ENCODE measurements at regions not wholly inside any gene's neighbourhood (a gene's known extent, or its start where the extent isn't known, plus 50 kb on each side); places are given as distances from the start of the nearest gene placed in this dataset.
"Not testable (repeated sequence)": the region's sequence is repeated elsewhere in the genome, so short reads cannot be mapped to it uniquely, and the experiment has no call there.

DNA sequence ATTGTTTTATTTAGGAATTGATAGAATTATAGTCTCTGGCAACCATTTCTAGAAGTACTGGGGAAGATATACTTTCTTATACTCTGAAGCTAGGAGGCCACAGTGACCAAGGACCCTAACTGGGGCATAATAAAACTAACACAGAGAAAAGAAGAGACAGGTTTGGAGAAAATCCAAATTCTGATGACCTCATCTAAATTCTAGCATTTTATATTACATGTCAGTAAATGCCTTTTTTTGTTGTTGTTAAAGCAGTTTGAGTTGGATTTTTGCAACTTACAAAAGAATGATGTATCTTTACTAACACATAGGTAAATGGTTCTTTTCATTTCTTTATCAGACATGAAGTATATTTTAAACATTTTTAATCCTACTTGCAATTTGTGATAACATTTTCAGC, 933.3 kb downstream of the TMTC2 start:
- H3K36me3 Mint-ChIP-seq (ENCODE audit: low read depth), result no peaks in the 10 kb centered on the region
- H3K4me3 Mint-ChIP-seq, result no peak overlapping the region
- POLR2A ChIA-PET, result no interaction called here
- no peak overlapping the region for H3K27ac Mint-ChIP-seq
- CTCF ChIA-PET, result no interaction called here
- no peaks in the 10 kb centered on the region for H3K27me3 Mint-ChIP-seq
- no peak for DNase-seq
- H3K9me3 Mint-ChIP-seq, result no peaks in the 10 kb centered on the region
- no peaks in the 10 kb centered on the region for H3K4me1 Mint-ChIP-seq

DNA sequence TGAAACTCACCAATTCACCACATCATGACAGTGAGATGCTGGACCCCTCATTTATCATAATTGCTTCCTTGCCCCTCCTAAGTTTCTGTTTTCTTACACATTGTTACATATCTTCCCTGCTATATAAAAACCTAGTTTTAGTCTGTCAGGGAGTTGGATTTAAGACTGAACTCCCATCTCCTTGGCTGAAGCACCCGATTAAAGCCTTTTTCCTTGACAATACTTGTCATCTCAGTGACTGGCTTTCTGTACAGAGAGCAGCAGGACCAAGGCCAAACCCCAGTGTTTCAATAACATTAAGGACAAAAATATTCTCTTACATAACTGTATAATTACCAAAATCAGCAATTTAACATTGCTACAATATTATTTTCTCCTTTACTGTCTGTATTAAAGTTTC, 928.4 kb downstream of the TMTC2 start:
- no peak overlapping the region for H3K27ac Mint-ChIP-seq
- H3K4me3 Mint-ChIP-seq, result no peak overlapping the region
- H3K4me1 Mint-ChIP-seq, result no peaks in the 10 kb centered on the region
- no peaks in the 10 kb centered on the region for H3K36me3 Mint-ChIP-seq (ENCODE audit: low read depth)
- ChIA-PET POLR2A (no interaction called here), CTCF (no interaction called here)
- H3K27me3 Mint-ChIP-seq, result no peaks in the 10 kb centered on the region
- H3K9me3 Mint-ChIP-seq, result peaks cover 4% of the 10 kb centered on the region
- no peak for DNase-seq

DNA sequence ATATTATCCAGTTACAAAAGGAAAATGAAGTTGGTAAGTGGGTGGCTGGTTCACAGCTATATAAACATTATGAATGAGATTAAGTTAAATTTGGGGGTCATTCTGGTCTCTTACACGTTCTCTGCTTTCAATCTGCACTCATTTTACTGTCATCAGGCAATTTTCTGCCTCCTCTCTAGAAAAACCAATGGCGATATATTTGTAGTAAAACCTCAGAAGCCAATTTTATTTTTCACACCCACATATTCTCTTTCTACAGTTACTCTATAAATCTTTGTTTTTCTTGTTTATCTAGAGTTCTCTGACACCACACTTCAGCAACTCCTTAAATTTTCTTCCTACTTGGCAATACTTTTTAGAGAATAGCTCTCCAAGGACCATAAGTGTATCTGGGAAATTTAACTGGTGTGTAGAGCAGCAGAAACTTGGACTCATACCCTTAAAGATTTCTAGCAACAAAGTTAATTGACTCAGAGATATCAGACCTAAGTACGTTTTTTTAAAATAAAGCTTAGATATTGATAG, 926.9 kb downstream of the TMTC2 start:
- Mint-ChIP-seq H3K4me1 (no peaks in the 10 kb centered on the region), H3K27me3 (no peaks in the 10 kb centered on the region), H3K9me3 (peaks cover 8% of the 10 kb centered on the region), H3K4me3 (no peak overlapping the region), H3K27ac (no peak overlapping the region), H3K36me3 (ENCODE audit: low read depth) (no peaks in the 10 kb centered on the region)
- POLR2A ChIA-PET, result no interaction called here
- no peak for DNase-seq
- CTCF ChIA-PET, result no interaction called here

DNA sequence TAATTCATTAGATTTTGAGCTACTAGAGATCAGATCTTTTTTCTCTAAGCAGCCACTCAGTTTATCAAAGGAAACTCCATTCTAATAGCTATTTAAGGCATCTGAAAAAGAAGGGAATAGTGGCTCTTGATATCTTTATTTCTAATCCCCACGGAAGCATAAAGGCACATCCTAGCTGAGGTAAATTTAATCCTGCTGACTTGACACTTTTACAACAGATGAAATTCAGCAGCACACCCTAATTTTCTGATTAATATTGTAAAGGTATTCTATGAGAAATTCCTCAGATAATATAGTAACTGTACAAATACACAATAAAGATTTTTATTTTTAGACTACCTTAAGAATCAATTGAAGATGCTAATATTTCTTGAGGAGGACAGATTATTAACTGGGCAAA, 916.4 kb downstream of the TMTC2 start:
- ChIA-PET CTCF (no interaction called here), POLR2A (no interaction called here)
- Mint-ChIP-seq H3K4me3 (no peak overlapping the region), H3K27ac (no peak overlapping the region), H3K9me3 (peaks cover 31% of the 10 kb centered on the region), H3K4me1 (no peaks in the 10 kb centered on the region), H3K36me3 (ENCODE audit: low read depth) (no peaks in the 10 kb centered on the region), H3K27me3 (no peaks in the 10 kb centered on the region)
- DNase-seq, result no peak

DNA sequence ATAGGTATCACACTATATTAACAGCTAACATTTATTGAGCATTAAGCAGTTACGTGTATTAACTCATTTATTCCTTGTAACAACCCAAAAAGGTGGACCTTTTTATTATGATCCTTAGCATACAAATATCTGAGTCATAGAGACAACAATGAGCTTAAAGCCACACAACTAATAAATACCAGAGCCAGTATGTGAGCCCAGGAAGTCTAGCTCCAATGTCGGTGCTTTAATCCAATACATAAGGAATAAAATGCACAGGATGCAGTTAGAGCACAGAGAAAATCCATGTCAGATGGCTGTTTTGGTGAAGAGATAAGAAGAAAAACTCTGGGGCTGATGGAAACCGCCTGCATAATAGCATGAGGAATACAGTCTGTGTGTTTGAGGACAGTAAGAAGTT, 888.6 kb downstream of the TMTC2 start:
- POLR2A ChIA-PET, result no interaction called here
- Mint-ChIP-seq H3K27ac (no peak overlapping the region), H3K36me3 (ENCODE audit: low read depth) (no peaks in the 10 kb centered on the region), H3K4me3 (no peak overlapping the region), H3K9me3 (no peaks in the 10 kb centered on the region), H3K4me1 (no peaks in the 10 kb centered on the region), H3K27me3 (no peaks in the 10 kb centered on the region)
- CTCF ChIA-PET, result no interaction called here
- no peak for DNase-seq

DNA sequence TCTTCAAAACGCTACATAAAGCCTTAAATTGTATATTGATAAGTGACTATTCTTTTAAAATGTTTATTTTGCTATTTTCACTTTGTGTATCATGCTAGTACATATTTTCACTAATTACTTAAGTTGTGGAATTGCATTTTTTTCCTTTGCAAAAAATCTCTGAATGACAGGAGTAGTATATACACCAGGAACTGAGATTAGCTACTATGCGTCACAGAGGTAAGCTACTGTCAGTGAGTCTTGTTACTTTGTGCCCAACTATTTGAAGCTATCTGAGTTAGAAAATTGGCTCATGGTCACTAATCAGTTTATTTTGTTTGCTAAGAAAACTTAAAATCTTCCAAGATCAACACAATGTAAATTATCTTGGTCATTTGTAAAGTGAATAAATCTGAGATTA, 887.4 kb downstream of the TMTC2 start:
- no peaks in the 10 kb centered on the region for H3K36me3 Mint-ChIP-seq (ENCODE audit: low read depth)
- no peak overlapping the region for H3K27ac Mint-ChIP-seq
- peaks cover 3% of the 10 kb centered on the region for H3K9me3 Mint-ChIP-seq
- ChIA-PET CTCF (no interaction called here), POLR2A (no interaction called here)
- H3K4me3 Mint-ChIP-seq, result no peak overlapping the region
- no peaks in the 10 kb centered on the region for H3K27me3 Mint-ChIP-seq
- no peaks in the 10 kb centered on the region for H3K4me1 Mint-ChIP-seq
- DNase-seq, result no peak

DNA sequence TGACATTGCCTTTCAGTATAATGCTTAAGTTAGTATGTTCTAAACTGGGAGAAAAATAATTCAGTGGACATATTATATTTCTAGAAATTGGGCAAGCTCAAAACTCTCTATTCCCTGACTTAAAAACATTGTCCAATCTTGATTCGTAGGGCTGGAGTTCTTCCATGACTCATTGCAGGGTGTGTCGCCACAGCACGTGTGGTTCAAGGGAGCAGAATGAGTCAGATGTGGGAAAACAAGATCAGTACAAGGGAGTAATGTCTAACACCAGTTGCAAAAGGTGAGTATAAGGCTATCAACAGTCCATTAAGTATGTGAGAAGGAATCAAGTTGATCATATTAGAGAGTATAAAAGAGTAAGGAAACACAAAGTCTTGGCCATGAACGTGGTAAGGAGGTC, 887.0 kb downstream of the TMTC2 start:
- DNase-seq, result no peak
- H3K4me1 Mint-ChIP-seq, result no peaks in the 10 kb centered on the region
- H3K27me3 Mint-ChIP-seq, result no peaks in the 10 kb centered on the region
- no peak overlapping the region for H3K4me3 Mint-ChIP-seq
- H3K36me3 Mint-ChIP-seq (ENCODE audit: low read depth), result no peaks in the 10 kb centered on the region
- POLR2A ChIA-PET, result no interaction called here
- H3K9me3 Mint-ChIP-seq, result peaks cover 4% of the 10 kb centered on the region
- CTCF ChIA-PET, result no interaction called here
- H3K27ac Mint-ChIP-seq, result no peak overlapping the region

DNA sequence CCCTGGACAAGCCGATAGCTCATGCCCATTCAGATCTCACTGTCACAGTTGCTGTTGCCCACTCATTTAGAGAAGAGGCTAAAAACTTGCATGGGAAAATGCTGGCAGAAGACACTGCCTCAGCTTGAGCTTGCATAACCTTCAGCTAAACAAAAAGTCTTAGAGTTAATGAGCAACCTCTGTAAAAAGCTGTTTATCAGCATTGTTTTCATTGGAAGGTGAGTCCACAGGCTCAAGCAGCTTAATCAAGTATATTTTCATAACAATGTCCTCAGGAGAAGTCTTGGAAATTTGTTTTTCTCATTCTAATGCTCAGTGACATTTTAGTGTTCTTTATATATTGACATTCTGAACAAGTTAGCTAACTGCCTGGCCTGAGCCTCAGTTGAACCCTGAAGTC, 872.9 kb downstream of the TMTC2 start:
- H3K9me3 Mint-ChIP-seq, result peaks cover 4% of the 10 kb centered on the region
- H3K36me3 Mint-ChIP-seq (ENCODE audit: low read depth), result no peaks in the 10 kb centered on the region
- ChIA-PET CTCF (no interaction called here), POLR2A (no interaction called here)
- H3K4me3 Mint-ChIP-seq, result no peak overlapping the region
- H3K27ac Mint-ChIP-seq, result no peak overlapping the region
- H3K27me3 Mint-ChIP-seq, result no peaks in the 10 kb centered on the region
- DNase-seq, result no peak
- H3K4me1 Mint-ChIP-seq, result no peaks in the 10 kb centered on the region

DNA sequence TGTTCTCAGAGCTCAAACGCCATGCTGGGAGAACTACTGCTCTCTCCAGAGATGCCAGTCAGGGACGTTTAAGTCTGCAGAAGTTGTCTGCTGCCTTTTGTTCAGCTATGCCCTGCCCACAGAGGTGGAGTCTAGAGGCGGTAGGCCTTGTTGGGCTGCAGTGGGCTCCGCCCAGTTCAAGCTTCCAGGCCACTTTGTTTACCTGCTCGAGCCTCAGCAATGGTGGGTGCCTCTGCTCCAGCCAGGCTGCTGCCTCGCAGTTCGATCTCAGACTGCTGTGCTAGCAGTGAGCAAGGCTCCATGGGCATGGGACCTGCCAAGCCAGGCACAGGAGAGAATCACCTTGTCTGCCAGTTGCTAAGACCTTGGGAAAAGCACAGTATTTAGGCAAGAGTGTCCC, 869.3 kb downstream of the TMTC2 start:
- H3K9me3 Mint-ChIP-seq; H3K4me1 Mint-ChIP-seq; H3K27me3 Mint-ChIP-seq; H3K4me3 Mint-ChIP-seq; POLR2A ChIA-PET; DNase-seq; H3K36me3 Mint-ChIP-seq (ENCODE audit: low read depth); H3K27ac Mint-ChIP-seq; CTCF ChIA-PET: not testable (repeated sequence)

DNA sequence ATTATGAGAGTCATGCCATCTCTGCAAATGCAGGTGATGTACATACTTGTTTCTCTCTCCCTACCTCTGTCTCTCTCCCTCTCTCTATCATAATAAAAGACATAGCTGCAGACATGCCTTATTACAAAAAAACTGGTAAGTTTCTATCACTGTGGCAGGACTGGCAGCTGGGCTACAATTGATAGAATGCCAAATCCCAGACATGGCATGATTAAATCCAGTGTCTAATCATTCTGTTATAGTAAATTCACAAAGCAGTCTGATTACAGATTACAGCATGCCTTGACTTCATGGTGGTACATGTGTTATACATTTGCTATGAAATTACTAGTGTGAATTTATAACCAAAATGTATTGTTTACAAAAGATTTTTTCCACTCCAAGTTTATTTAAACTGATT, 854.7 kb downstream of the TMTC2 start:
- no peaks in the 10 kb centered on the region for H3K4me1 Mint-ChIP-seq
- peaks cover 2% of the 10 kb centered on the region for H3K9me3 Mint-ChIP-seq
- no peaks in the 10 kb centered on the region for H3K36me3 Mint-ChIP-seq (ENCODE audit: low read depth)
- DNase-seq, result no peak
- ChIA-PET POLR2A (no interaction called here), CTCF (no interaction called here)
- H3K27ac Mint-ChIP-seq, result no peak overlapping the region
- H3K4me3 Mint-ChIP-seq, result no peak overlapping the region
- H3K27me3 Mint-ChIP-seq, result no peaks in the 10 kb centered on the region

DNA sequence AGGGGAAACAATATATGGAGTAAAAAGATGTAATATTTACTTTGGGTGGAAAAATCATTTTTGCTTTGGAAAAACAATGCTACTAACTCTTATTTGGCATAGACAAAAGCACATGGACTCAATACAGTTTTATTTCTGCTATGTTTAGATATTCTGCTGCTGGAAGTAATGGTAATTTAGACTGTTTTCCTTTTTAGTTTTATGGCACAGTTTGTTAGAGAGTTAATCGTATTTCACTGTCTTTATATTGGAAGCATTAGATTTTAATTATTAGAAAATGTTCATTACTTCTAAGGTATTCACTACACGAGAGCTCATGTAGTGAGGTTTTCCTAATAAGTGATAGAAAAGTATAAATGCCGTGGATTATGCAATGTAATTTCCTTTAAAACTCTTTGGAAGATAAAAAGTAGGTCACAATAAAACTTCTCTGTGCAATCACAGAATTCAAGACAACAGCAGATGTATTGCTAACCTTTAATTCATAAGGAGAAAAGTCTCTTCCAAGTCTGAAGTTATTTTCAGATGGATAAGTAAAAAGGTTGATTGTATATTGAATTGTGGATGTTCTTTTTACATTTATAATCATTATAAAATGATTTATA, 851.8 kb downstream of the TMTC2 start:
- ChIA-PET POLR2A (no interaction called here), CTCF (no interaction called here)
- no peak overlapping the region for H3K4me3 Mint-ChIP-seq
- H3K27ac Mint-ChIP-seq, result no peak overlapping the region
- H3K4me1 Mint-ChIP-seq, result no peaks in the 10 kb centered on the region
- no peaks in the 10 kb centered on the region for H3K36me3 Mint-ChIP-seq (ENCODE audit: low read depth)
- H3K9me3 Mint-ChIP-seq, result no peaks in the 10 kb centered on the region
- DNase-seq, result no peak
- H3K27me3 Mint-ChIP-seq, result no peaks in the 10 kb centered on the region

DNA sequence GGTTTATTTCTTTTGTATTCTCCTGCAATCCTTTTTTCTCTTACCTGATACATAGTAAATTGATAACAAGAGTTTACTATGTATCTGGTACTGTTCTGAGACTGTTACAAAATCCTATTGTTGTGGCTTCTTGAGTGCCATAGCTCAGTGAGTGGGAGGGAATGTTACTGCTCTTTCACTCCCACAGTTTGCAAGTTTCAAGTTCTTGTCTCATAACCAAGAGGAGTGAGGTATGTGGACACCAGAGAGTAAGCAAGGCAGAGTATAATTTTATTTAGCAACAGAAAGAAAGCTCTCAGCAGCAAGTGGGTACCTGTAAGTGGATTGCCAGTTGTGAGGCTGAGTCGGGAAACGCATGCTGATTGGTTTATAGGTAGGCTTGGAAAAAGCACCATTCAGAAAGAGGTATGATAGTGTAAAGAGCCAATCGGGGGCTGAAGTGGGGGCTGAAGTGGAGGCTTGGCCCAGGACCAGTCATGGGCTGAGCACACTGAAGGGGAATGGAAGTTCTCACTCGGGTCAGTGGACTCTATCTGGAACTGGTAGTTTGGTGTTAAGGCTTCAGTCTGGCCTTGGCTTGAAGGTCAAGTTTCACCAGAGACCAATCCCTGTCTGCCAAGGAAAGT, 850.8 kb downstream of the TMTC2 start:
- Mint-ChIP-seq H3K27ac (no peak overlapping the region), H3K4me3 (no peak overlapping the region), H3K36me3 (ENCODE audit: low read depth) (no peaks in the 10 kb centered on the region), H3K9me3 (no peaks in the 10 kb centered on the region), H3K4me1 (no peaks in the 10 kb centered on the region), H3K27me3 (no peaks in the 10 kb centered on the region)
- no peak for DNase-seq
- CTCF ChIA-PET, result no interaction called here
- POLR2A ChIA-PET, result no interaction called here

DNA sequence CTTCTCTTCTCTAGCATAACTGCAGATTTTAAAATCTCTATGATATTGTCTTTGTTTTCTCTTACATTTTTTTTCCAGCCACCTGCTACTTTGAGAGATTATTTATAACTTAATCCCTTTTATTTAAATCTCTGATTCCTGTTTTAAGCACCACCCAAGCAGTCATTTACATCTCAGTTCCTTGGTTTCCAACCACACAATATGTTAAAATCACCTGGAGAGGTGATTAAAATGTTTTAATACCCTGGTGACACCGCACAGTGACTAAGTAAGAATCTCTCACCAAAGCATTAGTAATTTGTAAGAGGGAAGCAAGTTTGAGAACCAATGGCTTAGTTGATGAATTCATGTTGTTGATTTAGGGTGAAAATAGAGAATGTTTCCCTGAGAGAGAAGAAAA, 849.8 kb downstream of the TMTC2 start:
- H3K4me3 Mint-ChIP-seq, result no peak overlapping the region

DNA sequence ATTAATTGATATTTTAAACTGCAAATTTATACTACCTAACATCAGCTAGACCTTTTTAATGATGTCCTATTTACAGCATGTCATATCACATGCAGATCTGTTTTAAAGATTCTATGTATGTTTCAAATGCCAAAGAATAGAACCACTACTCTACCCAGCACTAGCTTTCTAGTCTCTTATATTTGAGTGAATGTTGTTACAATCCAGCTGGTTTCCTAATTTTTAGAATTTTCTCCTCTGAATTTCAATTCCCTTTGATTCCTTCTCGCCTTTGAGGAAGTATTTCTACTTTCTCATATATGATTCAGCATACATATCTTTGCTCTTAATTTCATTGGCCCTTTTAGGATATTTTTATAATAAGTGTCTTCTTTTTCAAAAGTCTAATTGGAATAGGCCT, 841.9 kb downstream of the TMTC2 start:
- no peaks in the 10 kb centered on the region for H3K4me1 Mint-ChIP-seq
- ChIA-PET POLR2A (no interaction called here), CTCF (no interaction called here)

More for the DNA sequence above, 849.8 kb downstream of the TMTC2 start:
- Mint-ChIP-seq H3K36me3 (ENCODE audit: low read depth) (no peaks in the 10 kb centered on the region), H3K4me1 (no peaks in the 10 kb centered on the region), H3K27me3 (no peaks in the 10 kb centered on the region), H3K27ac (no peak overlapping the region), H3K9me3 (no peaks in the 10 kb centered on the region)
- POLR2A ChIA-PET, result no interaction called here
- no peak for DNase-seq
- CTCF ChIA-PET, result no interaction called here

More for the DNA sequence above, 841.9 kb downstream of the TMTC2 start:
- Mint-ChIP-seq H3K27me3 (no peaks in the 10 kb centered on the region), H3K9me3 (peaks cover 2% of the 10 kb centered on the region), H3K27ac (no peak overlapping the region), H3K36me3 (ENCODE audit: low read depth) (no peaks in the 10 kb centered on the region), H3K4me3 (no peak overlapping the region)
- DNase-seq, result no peak

Measured in activated CD4-positive, alpha-beta memory T cell treated with anti-CD3 and anti-CD28 coated beads, Interleukin-2, amount 10 ng/mL, durations not matched to agents 7 days and 5 days (primary cell).